HG02588 (cell line): ENCODE measurements at regions not wholly inside any gene's neighbourhood (a gene's known extent, or its start where the extent isn't known, plus 50 kb on each side); places are given as distances from the start of the nearest gene placed in this dataset.

ENCODE experiments used
- ATAC-seq: cut with Tn5 transposase; IDR thresholded peaks from one replicate; pipeline ENCODE4 v1.9.1; 2021; ENCODE audit warnings: mild to moderate bottlenecking, moderate library complexity; ENCODE audit not compliant: unreplicated experiment

DNA sequence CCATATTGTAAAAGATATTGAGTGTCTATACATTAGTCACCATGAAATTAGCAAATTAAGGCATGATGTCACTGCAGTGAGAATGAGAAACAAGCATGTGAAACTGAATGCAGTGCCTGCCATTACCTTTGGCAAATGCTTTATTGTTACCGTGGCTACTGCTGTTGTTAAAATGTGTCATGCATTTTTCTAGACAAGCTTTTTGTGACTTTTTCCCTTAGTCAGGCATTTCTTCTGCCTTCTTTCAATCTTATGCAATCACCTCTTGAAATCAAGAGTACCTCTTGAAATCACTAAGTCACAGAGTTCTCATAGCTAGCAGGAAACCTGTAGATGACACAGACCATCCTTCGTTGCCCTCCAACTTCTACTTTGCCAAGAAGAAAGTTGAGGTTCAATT, 461.7 kb upstream of the TENM4 start:
- no peak for ATAC-seq

DNA sequence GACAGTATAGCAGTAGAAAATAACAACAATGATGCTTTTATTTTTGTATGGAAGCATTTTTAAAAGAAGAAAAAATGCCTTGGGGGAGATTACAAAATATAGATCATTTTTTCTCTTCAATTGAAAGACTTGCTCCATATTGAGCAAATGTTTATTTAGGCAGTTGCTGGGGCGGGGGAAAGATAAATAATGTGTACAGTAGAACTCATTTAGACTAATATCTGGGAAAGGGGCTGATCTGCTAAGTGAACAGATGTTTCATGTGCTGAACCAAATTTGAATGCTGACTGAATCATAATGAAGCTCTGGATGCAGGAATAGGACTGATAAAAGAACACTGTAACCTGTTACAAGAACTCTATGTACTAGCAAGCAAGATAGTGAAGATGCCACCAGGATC, 457.1 kb upstream of the TENM4 start:
- no peak for ATAC-seq

DNA sequence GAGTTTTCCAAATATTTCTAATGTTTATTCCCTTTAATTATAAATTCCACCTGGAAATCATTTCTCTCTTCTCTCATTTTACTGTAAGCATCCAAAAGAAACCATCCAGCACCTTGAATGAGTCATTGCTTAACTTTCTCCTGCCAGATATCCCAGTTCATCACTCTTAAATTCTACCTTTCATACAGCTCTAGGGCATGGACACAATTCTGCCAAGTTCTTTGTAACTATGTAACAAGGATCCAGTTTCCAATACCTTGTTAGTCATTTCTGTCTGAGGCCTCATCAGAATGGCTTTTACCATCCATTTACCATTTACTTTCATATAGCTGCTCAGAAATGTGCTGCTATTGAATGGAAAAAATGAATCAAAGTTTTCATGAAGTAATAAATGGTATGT, 455.4 kb upstream of the TENM4 start:
- no peak for ATAC-seq

DNA sequence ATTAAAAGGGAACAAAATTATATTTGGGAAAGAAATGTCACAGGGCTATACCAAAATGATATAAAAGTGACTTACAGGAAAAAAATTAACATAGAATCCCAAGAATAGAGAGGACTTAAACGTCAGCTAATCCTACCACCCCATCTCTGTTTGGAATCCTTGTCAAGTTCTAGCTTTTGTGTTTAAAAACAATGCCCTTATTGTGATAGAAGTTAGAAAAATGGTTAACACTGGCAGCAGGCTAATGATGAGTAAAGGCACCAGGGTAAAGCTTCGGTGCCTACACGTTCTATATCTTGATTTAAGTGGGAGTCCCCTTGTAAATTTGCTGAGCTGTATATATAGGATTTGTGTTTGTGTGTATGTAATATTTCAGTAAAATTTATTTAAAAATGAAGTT, 453.3 kb upstream of the TENM4 start:
- no peak for ATAC-seq

DNA sequence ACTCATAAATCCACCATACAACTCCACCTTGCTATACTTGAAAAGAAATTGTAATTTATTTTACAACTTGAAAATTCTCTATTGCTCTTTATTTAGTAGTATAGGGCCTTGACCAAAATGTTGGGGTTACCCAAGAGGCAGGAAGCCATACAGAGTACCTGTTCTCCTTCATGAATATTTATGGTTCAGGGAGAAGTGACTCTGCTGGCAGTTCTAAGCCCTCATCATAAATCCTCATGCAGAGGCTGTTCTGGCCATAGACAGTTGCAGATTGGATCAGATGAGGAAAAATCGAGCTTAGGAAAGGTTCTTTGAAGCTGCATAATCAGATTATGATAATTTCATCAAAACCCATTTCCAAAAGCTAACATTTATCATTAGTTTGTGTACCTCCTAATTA, 449.4 kb upstream of the TENM4 start:
- no peak for ATAC-seq

DNA sequence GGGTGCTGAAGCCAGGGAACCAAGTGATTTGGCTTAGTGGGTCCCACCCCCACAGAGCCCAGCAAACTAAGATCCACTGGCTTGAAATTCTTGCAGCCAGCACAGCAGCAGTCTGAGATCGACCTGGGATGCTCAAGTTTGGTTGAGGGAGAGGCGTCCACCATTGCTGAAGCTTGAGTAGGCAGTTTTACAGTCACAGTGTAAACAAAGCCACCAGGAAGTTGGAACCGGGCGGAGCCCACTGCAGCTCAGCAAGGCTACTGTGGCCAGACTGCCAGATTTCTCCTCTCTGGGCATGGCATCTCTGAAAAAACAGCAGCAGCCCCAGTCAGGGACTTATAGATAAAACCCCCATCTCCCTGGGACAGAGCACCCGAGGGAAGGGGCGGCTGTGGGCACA, 424.1 kb upstream of the TENM4 start:
- ATAC-seq, result no peak

DNA sequence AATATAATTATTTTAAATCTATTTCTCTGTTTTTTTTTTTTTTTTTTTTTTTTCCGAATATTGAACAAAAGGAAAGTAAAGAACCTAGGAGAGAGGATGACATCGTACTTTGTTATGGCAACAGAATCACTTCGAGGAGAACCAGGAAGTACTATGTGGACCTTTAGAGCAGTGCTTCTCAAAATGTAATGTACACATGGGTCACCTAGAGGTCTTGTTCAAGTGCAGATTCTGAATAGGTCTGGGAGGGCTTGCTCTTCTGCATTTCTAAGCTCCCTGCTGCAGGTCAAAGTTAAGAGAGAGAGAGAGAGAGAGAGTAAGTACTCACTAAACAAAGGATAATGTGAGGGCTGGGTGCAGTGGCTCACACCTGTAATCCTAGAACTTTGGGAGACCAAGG, 419.5 kb upstream of the TENM4 start:
- no peak for ATAC-seq

DNA sequence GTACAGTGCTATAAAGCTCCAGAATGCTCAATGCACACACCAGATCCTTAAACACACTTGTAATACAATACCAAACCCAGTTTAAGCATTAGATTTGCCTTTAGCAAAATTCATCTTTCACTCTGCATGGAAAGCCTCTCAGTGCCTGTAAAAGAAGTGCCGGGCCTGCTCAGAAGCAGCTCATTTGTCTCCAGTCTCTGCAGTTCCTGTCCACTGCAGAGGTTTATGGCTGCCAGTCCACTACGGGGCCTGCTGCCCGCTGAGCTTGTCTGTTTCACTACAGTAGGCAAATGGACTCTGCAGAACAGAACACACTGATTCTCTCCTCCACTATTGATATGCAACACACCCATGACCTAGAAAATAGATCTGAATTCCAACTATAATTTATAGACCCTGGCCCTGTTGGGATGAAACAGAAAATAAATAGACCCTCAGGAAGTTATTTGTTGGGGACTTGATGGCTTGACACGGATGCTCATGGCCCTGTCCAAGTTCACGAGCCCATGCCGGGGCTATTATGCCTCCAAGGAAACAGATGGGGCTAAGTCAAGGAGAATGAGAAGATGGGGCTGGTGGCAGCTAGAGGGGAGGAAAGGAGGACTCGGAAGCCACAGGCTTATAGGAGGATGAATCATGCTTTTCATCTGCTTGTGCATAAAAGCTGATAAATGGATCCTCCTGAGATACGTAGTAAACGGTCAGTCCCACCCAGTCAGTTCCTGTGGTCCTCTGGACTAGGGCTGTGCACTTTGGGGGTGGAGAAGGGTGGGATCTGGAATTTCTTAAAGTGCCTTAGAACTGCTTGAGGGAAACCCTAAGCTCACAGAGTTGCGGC, 416.8 kb upstream of the TENM4 start:
- ATAC-seq, result no peak

DNA sequence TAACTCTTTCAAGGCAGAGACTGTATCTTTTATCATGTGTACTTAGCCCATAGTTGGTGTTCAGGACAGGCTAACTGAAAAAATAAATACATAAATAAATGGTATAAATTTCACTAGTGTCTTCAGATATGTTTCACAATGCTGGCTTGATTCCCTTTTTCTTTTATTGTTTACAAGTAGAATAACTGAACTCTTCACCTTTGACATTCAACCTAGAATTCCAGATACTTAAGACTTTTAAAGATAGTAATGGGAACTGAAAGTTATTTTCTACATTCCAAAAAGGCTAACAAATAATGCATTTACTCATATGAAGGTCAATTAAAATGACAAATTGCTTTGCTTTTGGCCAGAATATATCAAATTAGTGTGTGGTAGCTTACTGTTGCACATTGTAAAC, 411.3 kb upstream of the TENM4 start:
- ATAC-seq, result no peak

DNA sequence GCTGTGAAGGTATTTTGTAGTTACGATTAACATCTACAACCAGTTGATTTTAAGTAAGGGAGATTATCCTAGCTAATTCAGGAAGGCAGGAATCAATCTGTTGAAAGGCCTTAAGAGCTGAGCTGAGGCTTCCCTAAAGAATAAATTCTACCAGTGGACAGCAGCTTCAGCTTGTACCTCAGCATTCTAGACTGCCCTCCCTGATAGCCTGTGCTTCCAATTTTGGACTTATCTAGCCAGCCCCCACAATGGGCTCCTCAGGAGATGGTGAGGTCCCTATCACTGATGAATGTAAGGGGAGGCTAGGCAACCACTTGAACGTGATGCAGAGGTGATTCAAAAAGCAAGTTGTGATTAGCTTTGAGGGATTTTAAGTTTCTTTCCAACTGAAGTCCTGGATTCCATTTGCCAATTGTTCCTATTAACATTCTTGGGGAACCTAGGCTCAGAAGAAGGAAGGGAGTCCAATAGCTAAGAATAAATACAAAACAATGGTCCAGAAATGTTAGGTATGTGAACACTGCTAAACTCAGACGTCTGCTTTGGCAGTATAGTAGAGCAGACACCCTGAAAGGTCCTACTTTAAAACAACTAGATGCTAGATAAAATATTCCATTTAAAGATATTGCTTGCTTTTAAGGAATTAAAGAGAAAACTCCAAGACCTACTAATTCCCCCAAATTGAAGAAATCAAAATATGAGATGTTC, 404.3 kb upstream of the TENM4 start:
- no peak for ATAC-seq

DNA sequence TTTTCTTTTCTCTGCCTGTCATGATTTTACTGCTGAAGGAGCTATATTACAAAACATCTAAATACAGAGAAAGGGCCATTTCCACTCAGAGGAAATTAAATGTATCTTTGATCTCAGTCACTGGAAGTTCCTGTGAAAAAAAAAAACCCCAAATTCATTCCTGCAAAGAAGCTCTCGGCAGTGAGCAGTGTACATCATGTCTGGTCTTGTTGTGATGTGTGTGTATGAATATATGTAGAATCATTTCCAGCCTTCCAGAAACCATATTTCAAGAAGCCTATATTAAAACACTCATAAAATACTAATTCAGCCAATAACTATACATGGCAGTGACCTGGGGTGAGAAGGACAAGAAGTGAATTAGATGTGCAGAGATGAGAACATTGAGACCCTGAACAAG, 393.2 kb upstream of the TENM4 start:
- ATAC-seq, result no peak

DNA sequence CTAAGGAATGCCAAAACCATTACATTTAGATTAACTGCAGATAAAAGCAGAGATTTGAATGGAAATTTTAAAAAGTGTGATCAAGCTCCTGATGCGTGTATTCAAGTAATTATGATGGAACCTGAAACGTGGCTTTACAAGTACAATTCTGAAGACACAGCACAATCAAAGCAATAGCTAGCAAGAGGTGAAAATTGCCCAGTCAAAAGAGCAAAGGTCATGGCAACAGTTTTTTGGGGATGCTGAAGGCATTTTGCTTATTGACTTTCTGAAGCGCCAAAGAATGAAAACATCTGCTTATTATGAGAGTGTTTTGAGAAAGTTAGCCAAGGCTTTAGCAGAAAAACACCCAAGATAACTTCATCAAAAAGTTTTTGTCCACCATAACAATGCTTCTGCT, 389.6 kb upstream of the TENM4 start:
- ATAC-seq, result no peak

DNA sequence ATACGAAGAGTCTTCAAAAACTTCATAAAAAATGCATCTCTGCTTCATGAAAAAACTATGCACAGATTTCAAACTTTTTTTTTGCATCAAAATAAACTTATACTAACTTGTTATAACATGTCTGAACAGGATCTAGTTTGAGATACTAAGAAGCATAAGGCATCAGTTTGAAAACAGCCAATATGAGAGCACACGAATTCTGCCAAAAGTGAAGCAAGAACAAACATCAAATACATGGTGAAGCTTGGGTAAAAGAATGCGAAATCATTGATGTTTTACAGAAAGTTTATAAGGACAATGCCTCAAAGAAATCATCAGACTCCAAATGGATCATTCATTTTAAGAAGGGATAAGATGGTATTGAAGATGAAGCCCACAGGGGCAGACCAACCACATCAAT, 389.1 kb upstream of the TENM4 start:
- no peak for ATAC-seq

DNA sequence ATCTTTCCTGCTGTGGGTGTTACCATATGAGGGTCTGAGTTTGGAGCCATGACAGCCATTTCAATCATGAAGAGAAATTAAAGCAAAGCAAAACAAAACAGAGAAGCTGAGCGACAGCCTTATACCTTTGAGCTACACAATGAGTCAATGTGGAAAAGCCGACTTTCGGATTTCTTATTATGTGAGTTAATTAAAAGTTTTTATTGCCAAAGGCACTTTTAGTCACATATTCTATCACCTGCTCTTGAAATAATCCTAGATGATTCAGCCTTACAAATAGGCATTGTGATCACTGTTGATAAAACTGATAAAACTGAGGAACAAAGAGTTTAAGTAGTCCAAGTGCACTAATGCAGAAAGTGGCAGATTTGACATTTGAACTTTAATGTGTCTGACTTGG, 381.9 kb upstream of the TENM4 start:
- no peak for ATAC-seq

DNA sequence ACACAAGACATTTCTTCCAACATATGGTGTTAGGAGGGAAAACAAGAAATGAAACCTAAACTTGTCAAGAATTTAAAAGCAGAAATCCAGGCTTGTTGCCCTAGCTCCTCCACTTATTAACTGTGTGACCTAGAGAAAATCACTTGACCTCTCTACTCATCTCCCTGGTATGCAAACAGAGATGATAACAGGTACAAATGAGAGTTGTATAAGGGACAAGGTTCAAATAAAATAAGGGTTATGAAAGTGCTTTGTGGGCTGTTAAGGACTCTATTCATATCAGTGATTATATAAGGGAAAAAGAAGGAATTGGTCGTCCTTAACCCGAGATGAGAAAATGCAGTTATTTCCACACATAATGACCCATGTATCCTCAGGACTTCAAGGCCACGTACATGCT, 372.7 kb upstream of the TENM4 start:
- no peak for ATAC-seq

DNA sequence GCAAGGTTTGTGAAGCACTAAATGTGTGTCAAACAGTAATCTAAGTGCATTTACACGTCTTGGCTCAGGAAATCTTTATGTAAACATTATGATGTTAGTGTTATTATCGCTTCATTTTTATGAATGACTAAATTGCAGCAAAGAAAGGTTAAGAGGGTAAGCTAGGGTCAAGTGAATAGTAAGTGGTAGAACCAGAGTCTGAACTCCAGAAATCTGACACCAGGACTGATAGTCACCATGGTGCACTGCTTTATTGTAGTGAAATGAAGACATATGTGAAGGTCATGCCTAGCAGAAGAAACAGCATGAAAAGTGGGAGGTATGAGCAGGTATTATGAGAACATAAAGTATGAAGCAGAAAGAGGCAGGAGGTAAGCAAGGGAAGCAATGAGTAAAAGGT, 368.7 kb upstream of the TENM4 start:
- no peak for ATAC-seq

DNA sequence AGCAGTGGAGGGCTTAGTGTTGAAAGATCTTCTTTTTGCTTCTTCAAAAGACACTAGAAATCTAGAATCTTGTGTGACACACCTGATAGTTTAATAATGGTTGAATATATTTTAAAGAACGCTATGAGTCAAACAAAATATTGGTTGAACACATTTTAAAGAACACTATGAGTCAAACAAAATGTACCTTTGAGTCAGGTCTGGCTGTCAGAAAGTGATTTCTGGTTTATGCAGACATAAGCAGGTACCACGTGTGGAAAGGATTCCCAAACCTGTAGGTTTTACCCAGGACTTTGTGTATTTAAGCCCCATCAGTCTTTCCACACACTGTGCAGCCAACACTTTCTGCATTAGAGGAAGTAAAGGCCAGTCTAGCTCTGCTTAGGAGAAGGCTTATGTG, 366.7 kb upstream of the TENM4 start:
- ATAC-seq, result no peak

DNA sequence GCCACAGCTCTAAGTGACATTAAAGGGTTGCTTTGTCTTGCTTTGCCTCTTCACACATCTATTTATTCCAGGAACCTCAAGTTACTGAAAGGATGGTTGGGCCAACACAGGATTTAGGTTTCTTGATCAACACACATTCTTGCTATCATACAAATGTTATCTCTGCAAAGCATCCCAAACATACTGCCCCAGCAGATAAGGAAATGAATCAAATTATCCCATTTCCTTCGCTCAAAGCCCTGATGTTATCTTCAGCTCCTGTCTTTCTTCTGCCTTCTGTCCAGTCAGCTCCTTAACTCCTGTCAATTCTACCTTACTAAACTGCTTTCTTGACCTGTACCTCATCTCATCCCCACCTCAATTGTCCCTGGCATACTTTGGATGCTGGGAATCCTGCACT, 355.9 kb upstream of the TENM4 start:
- ATAC-seq, result no peak

DNA sequence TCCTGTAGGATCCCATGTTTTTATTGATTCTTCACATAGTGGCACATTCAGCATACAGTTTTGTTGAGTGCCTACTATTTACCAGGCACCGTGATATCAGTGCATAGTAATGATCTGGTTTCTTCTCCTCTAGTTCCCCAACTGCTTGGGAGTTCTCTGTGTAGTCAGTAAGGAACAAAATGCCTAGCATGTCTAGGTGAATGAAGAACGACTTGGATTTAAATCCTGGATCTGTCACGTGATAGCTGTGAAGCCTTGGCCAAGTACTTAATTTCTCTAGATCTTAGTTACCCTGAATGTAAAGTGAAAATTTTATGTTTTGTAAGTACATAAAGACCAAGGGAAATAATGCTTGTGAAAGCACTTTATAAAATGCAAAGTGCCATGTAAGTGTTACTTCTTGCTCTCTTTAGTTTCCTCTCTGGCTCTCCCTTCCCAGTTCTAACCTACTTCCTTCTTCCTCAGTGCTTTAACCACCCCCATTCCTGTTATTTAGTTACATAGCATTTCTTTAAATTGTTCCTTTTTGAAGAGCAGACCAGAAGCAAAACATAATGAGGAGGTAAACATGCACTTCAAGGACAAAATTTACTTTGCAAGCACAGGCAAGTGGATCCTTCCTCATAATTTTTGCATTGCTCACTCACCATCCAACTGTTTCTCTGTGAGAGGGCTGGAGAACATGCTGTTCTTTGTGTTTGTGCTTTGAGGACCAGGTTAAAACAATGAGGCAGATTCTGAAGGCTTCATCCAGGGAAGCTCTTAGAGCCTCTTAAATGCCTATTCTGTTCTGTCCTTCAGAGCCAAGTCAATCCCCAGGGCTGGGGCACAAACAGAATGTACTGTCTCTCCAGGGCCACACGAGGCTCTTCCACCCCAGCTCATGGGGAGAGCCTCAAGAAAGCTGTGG, 353.9 kb upstream of the TENM4 start:
- ATAC-seq, result no peak

DNA sequence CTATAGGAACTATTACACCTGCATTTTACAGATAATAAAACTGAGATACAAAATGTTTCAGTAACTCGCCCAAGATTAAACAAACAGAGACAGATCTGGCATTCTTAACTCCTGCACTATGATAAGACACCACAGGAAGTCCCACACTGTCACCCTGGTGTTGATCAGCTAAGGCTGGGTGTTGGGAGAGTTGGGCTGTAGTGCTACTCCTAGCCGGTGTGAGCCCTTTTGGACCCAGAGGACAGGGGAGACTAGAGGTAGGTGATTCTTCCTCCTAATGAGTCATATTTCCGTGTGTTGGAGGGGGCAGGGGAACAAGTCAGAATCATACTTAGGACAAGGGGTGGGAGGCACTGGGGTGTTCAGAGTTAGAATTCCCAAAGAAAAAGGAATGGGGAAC, 353.2 kb upstream of the TENM4 start:
- ATAC-seq, result no peak

DNA sequence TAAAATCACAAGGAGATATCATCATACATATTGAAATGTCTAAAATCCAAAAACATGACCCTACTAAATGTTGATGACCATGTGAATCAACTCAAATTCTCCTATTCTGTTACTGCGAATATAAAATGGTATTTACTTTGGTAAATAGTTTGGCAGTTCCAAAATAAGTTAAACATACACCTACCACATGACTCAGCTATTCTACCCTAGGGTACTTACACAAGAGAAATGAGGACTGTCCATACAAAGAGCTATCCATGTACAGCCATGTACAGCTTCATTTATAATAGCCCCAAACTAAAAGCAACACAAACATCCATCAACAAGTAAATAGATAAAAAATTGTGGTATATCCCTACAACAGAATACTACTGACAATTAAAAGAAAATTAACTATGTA, 346.1 kb upstream of the TENM4 start:
- no peak for ATAC-seq

DNA sequence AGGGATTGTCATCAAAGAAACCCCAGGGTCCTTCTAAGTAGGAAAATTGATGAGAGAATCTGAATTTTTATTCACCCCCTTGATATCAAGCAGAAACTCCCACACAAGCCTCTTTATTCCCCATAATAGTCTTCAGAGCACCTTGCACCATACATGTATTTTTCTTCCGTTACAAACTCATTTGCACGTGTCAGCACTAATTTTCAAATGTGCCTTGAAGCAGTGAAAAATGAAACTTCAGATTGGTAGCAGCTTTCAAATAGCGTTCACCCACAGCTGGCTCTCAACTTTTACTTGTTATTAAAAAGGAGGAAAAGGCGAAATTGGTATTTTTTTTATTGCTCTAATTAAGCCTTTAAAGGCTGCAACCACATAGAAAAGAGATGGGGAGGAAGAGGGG, 343.0 kb upstream of the TENM4 start:
- no peak for ATAC-seq
